HL-60 (cell line): ENCODE measurements at regions not wholly inside any gene's neighbourhood (a gene's known extent, or its start where the extent isn't known, plus 50 kb on each side); places are given as distances from the start of the nearest gene placed in this dataset.

Source experiments
- GABPA ChIP-seq: IDR thresholded peaks from 2 replicates; pipeline ENCODE4 v1.6.1; 2012; ENCODE audit warnings: low read depth
- POLR2AphosphoS5 ChIP-seq: IDR thresholded peaks from 2 replicates; pipeline ENCODE4 v1.6.1; 2012; ENCODE audit warnings: low read depth
- SPI1 ChIP-seq: IDR thresholded peaks from 2 replicates; pipeline ENCODE4 v1.6.1; 2012; ENCODE audit warnings: low read depth, mild to moderate bottlenecking, borderline replicate concordance
- TF ChIP-seq, protein P1 (sequence below): IDR thresholded peaks from one replicate; pipeline ENCODE4 v1.5.1; 2011; ENCODE audit warnings: low read length, control low read depth, inconsistent platforms; ENCODE audit not compliant: insufficient read depth
- TF ChIP-seq, protein P2 (sequence below): IDR thresholded peaks from 2 replicates; pipeline ENCODE4 v1.6.1; 2012; ENCODE audit warnings: low read depth; ENCODE audit not compliant: insufficient replicate concordance

GRCh38 chr9:29906065-29906464 lies 2332.8 kb upstream of the C9orf72 start:
- TF ChIP-seq POLR2AphosphoS5 (no peak), GABPA (no peak), SPI1 (no peak)
- TF ChIP-seq, protein P1, sequence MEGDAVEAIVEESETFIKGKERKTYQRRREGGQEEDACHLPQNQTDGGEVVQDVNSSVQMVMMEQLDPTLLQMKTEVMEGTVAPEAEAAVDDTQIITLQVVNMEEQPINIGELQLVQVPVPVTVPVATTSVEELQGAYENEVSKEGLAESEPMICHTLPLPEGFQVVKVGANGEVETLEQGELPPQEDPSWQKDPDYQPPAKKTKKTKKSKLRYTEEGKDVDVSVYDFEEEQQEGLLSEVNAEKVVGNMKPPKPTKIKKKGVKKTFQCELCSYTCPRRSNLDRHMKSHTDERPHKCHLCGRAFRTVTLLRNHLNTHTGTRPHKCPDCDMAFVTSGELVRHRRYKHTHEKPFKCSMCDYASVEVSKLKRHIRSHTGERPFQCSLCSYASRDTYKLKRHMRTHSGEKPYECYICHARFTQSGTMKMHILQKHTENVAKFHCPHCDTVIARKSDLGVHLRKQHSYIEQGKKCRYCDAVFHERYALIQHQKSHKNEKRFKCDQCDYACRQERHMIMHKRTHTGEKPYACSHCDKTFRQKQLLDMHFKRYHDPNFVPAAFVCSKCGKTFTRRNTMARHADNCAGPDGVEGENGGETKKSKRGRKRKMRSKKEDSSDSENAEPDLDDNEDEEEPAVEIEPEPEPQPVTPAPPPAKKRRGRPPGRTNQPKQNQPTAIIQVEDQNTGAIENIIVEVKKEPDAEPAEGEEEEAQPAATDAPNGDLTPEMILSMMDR, result no peak
- TF ChIP-seq, protein P2, sequence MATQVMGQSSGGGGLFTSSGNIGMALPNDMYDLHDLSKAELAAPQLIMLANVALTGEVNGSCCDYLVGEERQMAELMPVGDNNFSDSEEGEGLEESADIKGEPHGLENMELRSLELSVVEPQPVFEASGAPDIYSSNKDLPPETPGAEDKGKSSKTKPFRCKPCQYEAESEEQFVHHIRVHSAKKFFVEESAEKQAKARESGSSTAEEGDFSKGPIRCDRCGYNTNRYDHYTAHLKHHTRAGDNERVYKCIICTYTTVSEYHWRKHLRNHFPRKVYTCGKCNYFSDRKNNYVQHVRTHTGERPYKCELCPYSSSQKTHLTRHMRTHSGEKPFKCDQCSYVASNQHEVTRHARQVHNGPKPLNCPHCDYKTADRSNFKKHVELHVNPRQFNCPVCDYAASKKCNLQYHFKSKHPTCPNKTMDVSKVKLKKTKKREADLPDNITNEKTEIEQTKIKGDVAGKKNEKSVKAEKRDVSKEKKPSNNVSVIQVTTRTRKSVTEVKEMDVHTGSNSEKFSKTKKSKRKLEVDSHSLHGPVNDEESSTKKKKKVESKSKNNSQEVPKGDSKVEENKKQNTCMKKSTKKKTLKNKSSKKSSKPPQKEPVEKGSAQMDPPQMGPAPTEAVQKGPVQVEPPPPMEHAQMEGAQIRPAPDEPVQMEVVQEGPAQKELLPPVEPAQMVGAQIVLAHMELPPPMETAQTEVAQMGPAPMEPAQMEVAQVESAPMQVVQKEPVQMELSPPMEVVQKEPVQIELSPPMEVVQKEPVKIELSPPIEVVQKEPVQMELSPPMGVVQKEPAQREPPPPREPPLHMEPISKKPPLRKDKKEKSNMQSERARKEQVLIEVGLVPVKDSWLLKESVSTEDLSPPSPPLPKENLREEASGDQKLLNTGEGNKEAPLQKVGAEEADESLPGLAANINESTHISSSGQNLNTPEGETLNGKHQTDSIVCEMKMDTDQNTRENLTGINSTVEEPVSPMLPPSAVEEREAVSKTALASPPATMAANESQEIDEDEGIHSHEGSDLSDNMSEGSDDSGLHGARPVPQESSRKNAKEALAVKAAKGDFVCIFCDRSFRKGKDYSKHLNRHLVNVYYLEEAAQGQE, result no peak
